Smooth muscle cell of the brain vasculature (primary cell): ENCODE measurements at regions not wholly inside any gene's neighbourhood (a gene's known extent, or its start where the extent isn't known, plus 50 kb on each side); places are given as distances from the start of the nearest gene placed in this dataset.
"Not testable (repeated sequence)": the region's sequence is repeated elsewhere in the genome, so short reads cannot be mapped to it uniquely, and the experiment has no call there.

Experiments
- DNase-seq: peaks from one replicate; pipeline ENCODE4 v3.0.0-alpha.2; 2012; ENCODE audit warnings: low read depth, low spot score

- DNase-seq: no peak
These were observed 68.2 kb upstream of the SAMSN1 start for GRCh38 chr21:14614287-14614686.

DNA sequence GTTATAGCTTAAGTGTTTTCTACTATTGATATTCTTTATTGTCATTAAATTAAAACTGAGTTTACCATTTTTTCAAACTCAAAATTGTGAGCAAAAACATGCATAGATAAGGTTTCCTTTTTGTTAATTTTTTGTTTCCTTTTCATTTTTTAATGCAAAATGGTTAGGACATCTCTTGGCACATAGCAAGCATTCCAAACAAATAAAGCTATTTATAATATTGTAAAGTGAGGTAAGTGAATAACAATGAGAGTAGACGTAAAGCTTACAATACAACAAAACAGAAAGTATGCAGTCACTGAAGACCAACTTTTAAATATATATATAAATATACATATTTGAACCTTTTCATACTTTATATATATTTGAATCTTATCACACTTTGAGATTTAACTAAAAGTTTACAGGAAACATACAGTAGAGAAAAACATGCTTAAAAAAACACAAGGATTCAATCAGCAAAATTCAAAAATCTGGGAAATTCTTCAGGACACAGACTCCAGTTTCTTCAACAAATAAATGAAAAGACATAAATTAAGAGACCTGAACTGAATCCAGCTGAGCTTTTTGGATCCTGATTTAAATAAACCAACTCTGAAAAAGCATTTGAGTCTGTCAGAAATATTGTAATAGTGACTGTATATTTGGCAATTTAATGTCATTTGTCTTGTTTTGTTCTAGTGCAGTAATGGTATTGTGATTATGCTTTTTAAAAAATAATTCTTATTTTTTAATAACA, 67.5 kb upstream of the SAMSN1 start:
- no peak for DNase-seq

DNA sequence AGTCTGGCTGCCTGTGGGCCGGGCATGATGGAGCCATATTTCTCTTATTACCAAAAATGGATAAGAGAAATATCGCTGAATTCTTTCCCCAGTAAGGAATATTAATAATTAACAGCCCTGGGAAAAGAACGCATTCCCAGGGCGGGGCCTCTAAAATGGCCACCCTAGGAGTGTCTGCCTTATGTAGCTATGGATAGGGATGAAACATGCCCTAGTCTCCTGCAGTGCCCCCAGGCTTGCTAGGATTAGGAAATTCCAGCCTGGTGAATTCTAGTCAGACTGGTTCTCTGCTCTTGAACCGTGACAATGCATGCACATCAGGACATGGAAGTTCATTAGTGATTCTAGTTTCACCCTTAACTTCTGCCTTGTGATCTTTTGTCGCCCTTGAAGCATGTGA, 64.0 kb upstream of the SAMSN1 start:
- not testable (repeated sequence) for DNase-seq

- no peak for DNase-seq
These were observed 63.2 kb upstream of the SAMSN1 start for GRCh38 chr21:14609274-14609673.

DNA sequence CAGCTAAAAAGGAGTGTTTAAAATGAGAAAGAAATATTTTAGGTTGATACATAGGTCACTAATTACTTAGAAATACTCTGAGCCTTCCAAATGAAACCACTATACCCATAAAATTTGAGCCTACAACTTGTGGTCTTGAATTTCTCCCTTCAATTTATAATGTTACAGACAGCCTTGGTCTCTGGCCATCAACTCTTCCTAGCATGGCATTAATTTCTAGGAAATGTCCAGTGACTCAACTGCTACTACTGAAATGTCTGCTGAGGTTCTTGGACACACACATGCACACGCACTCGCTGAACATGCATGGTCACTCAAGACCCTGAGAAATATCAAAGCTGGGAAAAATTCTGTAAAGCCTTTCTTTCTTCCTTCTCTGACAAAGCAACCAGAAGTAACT, 61.1 kb upstream of the SAMSN1 start:
- no peak for DNase-seq

- no peak for DNase-seq
These were observed 57.1 kb upstream of the SAMSN1 start for GRCh38 chr21:14603202-14603601.

DNA sequence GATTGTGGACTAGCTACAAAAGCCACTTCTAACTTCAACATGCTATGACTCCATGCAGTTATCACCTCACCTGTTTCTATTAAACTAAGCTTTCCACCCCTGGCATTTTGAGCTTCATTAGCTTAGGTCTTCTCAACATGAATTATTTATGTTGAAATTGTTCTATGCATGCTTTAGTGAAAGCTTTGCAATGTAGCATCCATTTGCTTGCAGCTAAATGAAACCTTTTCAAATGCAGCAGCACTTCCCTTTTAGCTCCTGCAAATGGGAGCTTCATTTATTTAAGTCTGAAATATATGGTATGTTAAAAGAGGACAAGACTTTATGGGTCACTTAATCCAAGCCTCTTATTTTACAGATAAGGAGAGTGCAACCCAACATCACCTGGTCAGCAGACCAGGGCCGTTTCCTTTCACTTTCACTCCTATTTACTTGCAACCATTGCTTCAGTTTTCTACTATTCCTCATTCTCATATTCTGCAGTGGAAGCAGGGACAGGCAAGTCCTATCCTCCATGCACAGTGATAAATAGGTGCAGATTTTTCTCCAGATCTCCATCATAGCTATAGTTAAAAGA, 56.4 kb upstream of the SAMSN1 start:
- DNase-seq: no peak

GRCh38 chr21:14600569-14601297, 54.6 kb upstream of the SAMSN1 start:
- no peak for DNase-seq

DNA sequence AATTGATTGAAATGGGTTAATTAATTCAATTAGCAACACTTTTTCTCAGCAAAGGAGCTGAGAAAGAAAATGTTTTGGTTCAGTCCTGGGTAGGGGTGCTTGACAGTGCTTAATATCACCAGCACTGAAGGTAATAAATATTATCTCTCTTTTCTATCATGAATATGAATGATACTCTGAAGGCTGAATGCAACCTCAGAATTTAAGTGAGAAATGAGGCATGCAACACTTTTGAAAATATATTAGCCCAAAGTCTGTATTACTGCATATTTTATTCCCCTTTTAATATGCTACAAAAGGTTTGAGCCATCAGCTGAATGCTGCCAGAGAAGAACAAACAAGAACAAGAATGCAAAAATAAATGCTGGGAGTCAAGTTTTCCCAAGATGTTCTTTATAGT, 52.0 kb upstream of the SAMSN1 start:
- no peak for DNase-seq
